GM12878 (cell line): ENCODE measurements at regions not wholly inside any gene's neighbourhood (a gene's known extent, or its start where the extent isn't known, plus 50 kb on each side); places are given as distances from the start of the nearest gene placed in this dataset.

Experiments used
- CBFB ChIP-seq: IDR thresholded peaks from 2 replicates; pipeline ENCODE4 v1.6.1; 2016; ENCODE audit warnings: antibody characterized with exemption, low read depth
- MEF2A ChIP-seq: IDR thresholded peaks from 2 replicates; pipeline ENCODE4 v1.6.1; 2011; ENCODE audit warnings: low read depth, mild to moderate bottlenecking, low read length, moderate library complexity; ENCODE audit not compliant: insufficient read depth
- NFXL1 ChIP-seq: fragments of 450-650 bp; IDR thresholded peaks from 2 replicates; pipeline ENCODE4 v1.6.1; 2017; ENCODE audit warnings: antibody characterized with exemption, mild to moderate bottlenecking, borderline replicate concordance
- NFYA ChIP-seq: IDR thresholded peaks from 2 replicates; pipeline ENCODE4 v1.6.1; 2011; ENCODE audit warnings: low read depth, mild to moderate bottlenecking, low read length, improper control_type of control experiment, borderline replicate concordance
- POLR2A ChIP-seq: IDR thresholded peaks from 2 replicates; pipeline ENCODE4 v1.6.1; 2011; ENCODE audit warnings: low read depth, mild to moderate bottlenecking, low read length
- POLR2AphosphoS2 ChIP-seq: IDR thresholded peaks from 2 replicates; pipeline ENCODE4 v1.6.1; 2011; ENCODE audit warnings: low read depth, mild to moderate bottlenecking, low read length, improper control_type of control experiment, moderate library complexity
- POLR2AphosphoS5 ChIP-seq: IDR thresholded peaks from 2 replicates; pipeline ENCODE4 v1.6.1; 2011; ENCODE audit warnings: mild to moderate bottlenecking, low read length, inconsistent platforms
- SIN3A ChIP-seq: IDR thresholded peaks from 2 replicates; pipeline ENCODE4 v1.6.1; 2012; ENCODE audit warnings: low read depth, low read length, improper control_type of control experiment
- SMC3 ChIP-seq: IDR thresholded peaks from 2 replicates; pipeline ENCODE4 v1.6.1; 2011; ENCODE audit warnings: low read length, improper control_type of control experiment, borderline replicate concordance
- ZNF274 ChIP-seq: IDR thresholded peaks from one replicate; pipeline ENCODE4 v1.8.0; 2011; ENCODE audit not compliant: insufficient read length, insufficient read depth
- TF ChIP-seq, protein P1 (sequence below), 3 experiments: IDR thresholded peaks in 2 of 3; conservative IDR thresholded peaks in 1 of 3; 2 replicates each; pipeline ENCODE4 v1.5.1; 2011; ENCODE audit warnings: low read depth in 3 of 3, low read length in 3 of 3, mild to moderate bottlenecking in 3 of 3, control low read depth in 2 of 3, moderate library complexity in 2 of 3, inconsistent platforms in 1 of 3, mixed read lengths in 1 of 3; ENCODE audit not compliant: control insufficient read depth in 2 of 3, insufficient read depth in 1 of 3; ENCODE audit errors: extremely low read depth in 1 of 3
- TF ChIP-seq, protein P2 (sequence below): IDR thresholded peaks from 2 replicates; pipeline ENCODE4 v1.6.1; 2012; ENCODE audit warnings: low read depth, low read length, improper control_type of control experiment
- TF ChIP-seq, protein P3 (sequence below): IDR thresholded peaks from 2 replicates; pipeline ENCODE4 v1.6.1; 2012; ENCODE audit warnings: low read length, inconsistent platforms

DNA sequence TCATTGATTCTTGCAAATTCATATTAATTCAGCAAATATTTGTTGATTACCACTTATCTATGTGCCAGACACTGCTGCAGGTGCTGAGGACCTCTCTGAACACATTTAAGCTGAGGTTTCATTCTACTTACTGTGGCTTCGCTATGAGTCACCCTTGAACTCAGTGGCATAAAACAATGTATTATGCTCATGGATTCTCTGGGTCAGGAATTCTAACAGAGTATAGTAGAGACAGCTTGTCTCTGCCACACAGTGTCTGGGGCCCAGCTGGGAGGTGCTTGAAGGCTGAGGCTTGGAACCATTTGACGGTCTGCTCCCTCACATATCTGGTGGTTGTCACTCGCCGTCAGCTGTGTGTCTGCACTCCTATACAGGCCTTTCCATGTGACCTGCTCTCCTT is 124.3 kb upstream of the NR3C1 start:
- TF ChIP-seq NFXL1: no peak
- TF ChIP-seq SIN3A: no peak
- TF ChIP-seq SMC3: no peak
- TF ChIP-seq POLR2A: no peak
- TF ChIP-seq, protein P1, sequence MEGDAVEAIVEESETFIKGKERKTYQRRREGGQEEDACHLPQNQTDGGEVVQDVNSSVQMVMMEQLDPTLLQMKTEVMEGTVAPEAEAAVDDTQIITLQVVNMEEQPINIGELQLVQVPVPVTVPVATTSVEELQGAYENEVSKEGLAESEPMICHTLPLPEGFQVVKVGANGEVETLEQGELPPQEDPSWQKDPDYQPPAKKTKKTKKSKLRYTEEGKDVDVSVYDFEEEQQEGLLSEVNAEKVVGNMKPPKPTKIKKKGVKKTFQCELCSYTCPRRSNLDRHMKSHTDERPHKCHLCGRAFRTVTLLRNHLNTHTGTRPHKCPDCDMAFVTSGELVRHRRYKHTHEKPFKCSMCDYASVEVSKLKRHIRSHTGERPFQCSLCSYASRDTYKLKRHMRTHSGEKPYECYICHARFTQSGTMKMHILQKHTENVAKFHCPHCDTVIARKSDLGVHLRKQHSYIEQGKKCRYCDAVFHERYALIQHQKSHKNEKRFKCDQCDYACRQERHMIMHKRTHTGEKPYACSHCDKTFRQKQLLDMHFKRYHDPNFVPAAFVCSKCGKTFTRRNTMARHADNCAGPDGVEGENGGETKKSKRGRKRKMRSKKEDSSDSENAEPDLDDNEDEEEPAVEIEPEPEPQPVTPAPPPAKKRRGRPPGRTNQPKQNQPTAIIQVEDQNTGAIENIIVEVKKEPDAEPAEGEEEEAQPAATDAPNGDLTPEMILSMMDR (IDR thresholded peaks at IDR 0.05 in 2 of 3, conservative IDR thresholded peaks at IDR 0.05 in 1 of 3; ENCODE audit: control insufficient read depth in 2 of 3, extremely low read depth in 1 of 3, insufficient read depth in 1 of 3, low read depth in 3 of 3, low read length in 3 of 3): no peak
- TF ChIP-seq MEF2A: no peak
- no peak for TF ChIP-seq POLR2AphosphoS2
- no peak for TF ChIP-seq CBFB
- no peak for TF ChIP-seq ZNF274
- TF ChIP-seq POLR2AphosphoS5: no peak
- TF ChIP-seq, protein P2, sequence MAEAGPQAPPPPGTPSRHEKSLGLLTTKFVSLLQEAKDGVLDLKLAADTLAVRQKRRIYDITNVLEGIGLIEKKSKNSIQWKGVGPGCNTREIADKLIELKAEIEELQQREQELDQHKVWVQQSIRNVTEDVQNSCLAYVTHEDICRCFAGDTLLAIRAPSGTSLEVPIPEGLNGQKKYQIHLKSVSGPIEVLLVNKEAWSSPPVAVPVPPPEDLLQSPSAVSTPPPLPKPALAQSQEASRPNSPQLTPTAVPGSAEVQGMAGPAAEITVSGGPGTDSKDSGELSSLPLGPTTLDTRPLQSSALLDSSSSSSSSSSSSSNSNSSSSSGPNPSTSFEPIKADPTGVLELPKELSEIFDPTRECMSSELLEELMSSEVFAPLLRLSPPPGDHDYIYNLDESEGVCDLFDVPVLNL: no peak
- TF ChIP-seq, protein P3, sequence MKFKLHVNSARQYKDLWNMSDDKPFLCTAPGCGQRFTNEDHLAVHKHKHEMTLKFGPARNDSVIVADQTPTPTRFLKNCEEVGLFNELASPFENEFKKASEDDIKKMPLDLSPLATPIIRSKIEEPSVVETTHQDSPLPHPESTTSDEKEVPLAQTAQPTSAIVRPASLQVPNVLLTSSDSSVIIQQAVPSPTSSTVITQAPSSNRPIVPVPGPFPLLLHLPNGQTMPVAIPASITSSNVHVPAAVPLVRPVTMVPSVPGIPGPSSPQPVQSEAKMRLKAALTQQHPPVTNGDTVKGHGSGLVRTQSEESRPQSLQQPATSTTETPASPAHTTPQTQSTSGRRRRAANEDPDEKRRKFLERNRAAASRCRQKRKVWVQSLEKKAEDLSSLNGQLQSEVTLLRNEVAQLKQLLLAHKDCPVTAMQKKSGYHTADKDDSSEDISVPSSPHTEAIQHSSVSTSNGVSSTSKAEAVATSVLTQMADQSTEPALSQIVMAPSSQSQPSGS: no peak
- no peak for TF ChIP-seq NFYA
